HG03103 (cell line): ENCODE measurements at regions not wholly inside any gene's neighbourhood (a gene's known extent, or its start where the extent isn't known, plus 50 kb on each side); places are given as distances from the start of the nearest gene placed in this dataset.

Source experiments
- ATAC-seq: cut with Tn5 transposase; IDR thresholded peaks from one replicate; pipeline ENCODE4 v1.9.1; 2021; ENCODE audit warnings: low read depth; ENCODE audit not compliant: unreplicated experiment

- no peak for ATAC-seq
These were observed 51.9 kb upstream of the DBX2 start for GRCh38 chr12:45102818-45103217.

GRCh38 chr12:45105996-45106395, 55.1 kb upstream of the DBX2 start:
- ATAC-seq = no peak

- ATAC-seq = no peak
These were observed 61.4 kb upstream of the DBX2 start for GRCh38 chr12:45112306-45112705.

GRCh38 chr12:45121224-45121623, 70.3 kb upstream of the DBX2 start:
- ATAC-seq = no peak

GRCh38 chr12:45122768-45123380, 72.0 kb upstream of the DBX2 start:
- no peak for ATAC-seq

GRCh38 chr12:45124485-45125155, 73.7 kb upstream of the DBX2 start:
- no peak for ATAC-seq

- no peak for ATAC-seq
These were observed 75.1 kb upstream of the DBX2 start for GRCh38 chr12:45125997-45126396.

GRCh38 chr12:45128637-45129036, 77.7 kb upstream of the DBX2 start:
- ATAC-seq = no peak

- peak; percentile 92 for ATAC-seq
These were observed 80.0 kb upstream of the DBX2 start for GRCh38 chr12:45130881-45131281.

- ATAC-seq = no peak
These were observed 80.6 kb upstream of the DBX2 start for GRCh38 chr12:45131506-45131905.

GRCh38 chr12:45138609-45139008, 77.3 kb upstream of the ANO6 start:
- no peak for ATAC-seq

GRCh38 chr12:45148006-45148405, 67.9 kb upstream of the ANO6 start:
- ATAC-seq = no peak

GRCh38 chr12:45148619-45149018, 67.3 kb upstream of the ANO6 start:
- ATAC-seq = no peak

GRCh38 chr12:45165284-45165683, 50.6 kb upstream of the ANO6 start:
- ATAC-seq = no peak

GRCh38 chr12:45166056-45166455, 49.8 kb upstream of the ANO6 start:
- ATAC-seq = no peak
